GM19397 (cell line): ENCODE measurements at regions not wholly inside any gene's neighbourhood (a gene's known extent, or its start where the extent isn't known, plus 50 kb on each side); places are given as distances from the start of the nearest gene placed in this dataset.
A peak's percentile ranks its signal among the peaks of the same experiment; 100 is the strongest.
"Not testable (repeated sequence)": the region's sequence is repeated elsewhere in the genome, so short reads cannot be mapped to it uniquely, and the experiment has no call there.

Experiments
- ATAC-seq: cut with Tn5 transposase; IDR thresholded peaks from one replicate; pipeline ENCODE4 v1.9.1; 2021; ENCODE audit warnings: mild to moderate bottlenecking, moderate library complexity; ENCODE audit not compliant: unreplicated experiment

GRCh38 chr7:24049296-24049695, 234.7 kb upstream of the NPY start:
- ATAC-seq: no peak

DNA sequence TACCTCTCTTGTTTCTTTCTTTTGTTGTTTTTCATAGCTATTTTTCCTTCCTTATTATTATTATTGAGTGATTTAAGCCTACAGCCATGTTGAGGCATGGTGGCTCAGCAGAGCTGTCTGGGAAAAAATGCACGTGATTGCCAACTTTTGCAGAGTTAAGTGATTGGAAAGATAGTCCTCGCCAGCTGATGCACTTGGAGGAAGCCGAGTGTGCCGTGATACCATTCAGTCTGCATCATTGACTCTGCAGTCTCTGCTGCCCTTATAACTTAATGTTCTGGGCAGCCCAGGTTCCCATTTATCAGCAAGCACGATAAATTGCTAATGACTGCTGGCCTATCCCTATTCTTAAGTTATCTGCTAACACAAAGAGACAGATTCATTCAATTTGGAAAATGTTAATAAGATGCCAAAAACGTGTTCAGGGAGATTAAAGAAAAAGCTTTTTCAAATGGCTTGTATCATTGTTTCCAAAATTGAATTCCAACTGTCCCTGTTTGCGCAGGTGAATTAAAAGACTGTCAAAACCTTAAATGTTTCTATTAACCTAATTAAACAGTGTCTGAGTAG, 232.9 kb upstream of the NPY start:
- no peak for ATAC-seq

DNA sequence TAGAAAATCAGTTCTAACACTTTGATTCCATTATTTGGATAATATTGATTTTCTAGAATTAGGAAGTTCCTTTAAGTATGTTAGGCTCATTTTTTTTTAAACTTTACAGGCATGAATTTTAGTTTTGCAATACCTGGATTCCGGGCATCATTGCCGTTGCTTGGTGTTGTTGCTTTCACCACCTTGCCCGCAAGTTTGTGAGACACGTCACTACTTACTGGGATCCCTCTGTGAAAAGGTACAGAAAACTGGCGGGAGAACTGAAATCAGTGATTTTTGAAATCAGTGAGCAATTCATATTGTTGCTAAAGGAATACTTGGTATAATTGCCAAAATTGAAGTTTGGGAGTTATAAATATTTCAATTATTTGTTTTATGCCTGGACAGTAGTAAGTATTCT, 232.3 kb upstream of the NPY start:
- ATAC-seq: no peak

DNA sequence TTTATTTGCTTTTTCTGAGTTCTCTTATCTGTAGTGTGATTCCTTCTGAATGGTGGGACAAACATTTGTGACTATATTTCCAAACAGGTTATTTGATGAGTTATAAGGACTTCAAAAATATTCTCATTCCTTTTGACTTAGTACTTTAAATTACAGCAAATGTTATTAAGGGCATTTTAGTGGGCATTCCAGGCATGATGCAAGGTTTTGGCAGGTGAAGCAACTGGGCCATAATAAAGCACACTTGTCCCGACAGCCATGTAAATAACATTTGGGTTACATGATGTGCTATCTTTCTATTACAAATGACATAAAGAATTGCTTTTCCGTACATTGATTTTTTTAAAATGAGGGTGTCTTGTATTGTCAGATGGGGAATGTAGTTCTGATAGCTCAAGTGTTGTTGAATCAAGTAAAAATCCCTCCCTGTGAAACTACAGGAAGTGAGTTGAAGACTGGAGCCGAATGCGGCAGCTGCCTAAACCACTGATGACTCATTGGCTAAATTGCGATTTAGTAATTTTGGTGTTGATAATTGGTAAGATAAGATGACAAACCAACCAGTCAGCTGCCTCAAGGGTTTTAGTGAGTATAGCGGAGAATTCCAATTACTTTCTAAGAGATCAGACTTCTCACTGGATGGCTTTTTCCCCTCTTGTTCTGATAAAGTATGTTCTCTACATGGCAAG, 231.3 kb upstream of the NPY start:
- ATAC-seq: no peak

- ATAC-seq: no peak
These were observed 229.8 kb upstream of the NPY start for GRCh38 chr7:24054236-24054635.

- ATAC-seq: no peak
These were observed 226.7 kb upstream of the NPY start for GRCh38 chr7:24057243-24057642.

DNA sequence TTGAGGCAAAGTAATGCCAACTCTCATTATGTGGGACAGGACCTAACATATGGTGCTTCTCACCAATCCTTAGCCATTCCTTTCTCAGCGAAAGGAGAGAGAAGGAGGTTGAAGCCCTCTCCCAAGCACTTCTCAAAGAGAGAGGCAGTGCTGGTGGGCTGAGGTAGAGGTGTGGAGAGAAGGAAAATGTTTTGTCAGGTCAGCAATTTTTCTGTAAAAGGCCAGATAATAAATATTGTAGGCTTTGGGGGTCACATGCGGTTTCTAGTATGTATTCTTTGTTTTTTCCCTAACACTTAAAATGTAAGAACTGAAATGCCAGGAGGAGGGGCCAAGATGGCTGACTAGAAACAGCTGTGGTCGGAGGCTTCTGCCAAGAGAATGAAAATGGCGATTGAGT, 225.0 kb upstream of the NPY start:
- ATAC-seq: no peak

DNA sequence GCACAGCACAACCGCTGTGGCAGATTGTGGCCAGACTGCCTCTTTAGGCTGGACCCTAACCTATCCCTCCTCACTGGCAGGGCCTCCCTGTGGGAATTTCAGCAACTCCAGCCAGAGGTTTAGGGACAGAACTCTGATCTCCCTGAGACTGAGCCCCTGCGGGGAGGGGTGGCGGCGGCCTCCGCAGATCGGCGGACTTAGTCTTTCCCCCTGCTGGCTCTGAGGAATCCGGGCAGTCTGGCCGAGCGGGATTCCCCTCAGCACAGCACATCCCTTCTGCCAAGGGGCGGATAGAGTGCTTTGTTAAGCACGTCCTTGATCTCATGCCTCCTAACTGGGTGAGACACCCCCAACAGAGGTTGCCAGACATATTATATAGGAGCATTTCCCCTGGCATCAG, 224.2 kb upstream of the NPY start:
- ATAC-seq: no peak

GRCh38 chr7:24063721-24064120, 220.3 kb upstream of the NPY start:
- ATAC-seq: no peak

DNA sequence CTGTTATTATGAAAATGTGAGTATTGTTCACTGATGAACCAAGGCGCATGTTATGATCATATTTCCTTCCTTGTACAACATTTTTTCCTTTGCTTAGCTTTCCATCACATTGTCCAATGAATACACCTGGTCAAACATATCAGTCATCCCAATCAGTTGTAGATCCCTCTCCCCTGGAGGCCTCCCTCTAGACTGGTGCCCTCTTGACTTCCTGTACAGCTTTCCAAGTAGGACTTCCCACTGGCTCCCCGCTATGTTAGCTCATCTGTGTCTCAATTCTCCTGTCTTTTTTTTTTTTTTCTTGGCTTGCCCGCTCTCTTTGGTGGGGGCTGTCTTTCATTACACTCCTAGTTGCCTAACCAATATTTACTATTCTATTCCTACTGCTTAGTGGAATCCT, 214.2 kb upstream of the NPY start:
- ATAC-seq: no peak

DNA sequence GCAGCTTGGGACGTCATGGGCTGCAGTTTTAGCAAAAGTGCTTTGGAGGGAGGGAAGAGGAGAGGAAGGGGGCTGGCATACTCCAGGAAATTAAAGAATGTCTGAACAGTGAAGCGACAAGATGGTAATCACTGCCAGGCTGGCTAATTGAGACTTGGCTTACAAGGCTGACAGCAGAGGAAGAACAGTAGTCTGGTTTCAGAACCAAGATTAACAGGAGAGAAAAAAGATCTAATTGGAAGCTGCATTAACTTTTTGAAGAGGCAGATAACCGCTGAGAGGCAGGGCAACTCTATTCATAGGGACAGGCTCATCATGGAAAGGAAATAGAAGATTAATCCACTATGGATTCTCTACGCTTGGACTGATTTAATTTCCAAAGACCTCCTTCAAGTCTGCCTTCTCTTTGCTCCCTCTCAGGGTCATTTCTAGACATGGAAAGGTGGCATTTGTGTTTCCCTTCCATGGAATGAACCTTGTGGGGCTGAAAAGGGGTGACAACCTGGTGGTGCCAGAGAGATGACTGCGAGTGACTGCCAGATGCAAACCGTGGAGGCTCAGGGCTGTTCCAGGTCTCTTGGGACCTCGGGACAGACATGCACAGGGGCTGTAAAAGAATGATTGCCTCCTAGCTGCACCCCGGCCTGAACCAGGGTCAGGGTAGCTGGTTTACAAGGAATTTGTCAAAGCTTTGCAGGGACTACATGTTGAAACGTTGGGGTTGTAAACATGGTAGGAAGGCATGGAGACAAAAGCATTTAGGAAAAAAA, 210.2 kb upstream of the NPY start:
- ATAC-seq: no peak

DNA sequence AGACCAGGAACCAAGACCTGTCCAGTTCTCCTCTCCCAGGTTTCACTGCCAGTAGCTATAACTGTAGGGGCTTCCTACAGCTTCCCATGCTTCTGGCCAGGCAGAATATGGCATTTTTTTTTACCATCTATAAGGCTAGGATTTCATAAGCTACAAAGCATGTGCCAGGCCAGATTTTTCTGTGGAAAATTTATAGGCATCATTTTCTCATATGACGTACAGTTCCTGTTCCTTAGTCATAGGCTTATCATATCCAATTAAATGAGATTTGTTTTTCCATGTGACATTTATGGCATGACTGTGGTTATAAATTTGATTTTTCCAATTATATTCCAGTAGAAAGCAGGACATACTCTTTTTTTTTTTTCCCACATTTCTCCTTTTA, 208.6 kb upstream of the NPY start:
- no peak for ATAC-seq

- no peak for ATAC-seq
These were observed 201.2 kb upstream of the NPY start for GRCh38 chr7:24082826-24083225.

- no peak for ATAC-seq
These were observed 181.0 kb upstream of the NPY start for GRCh38 chr7:24102988-24103387.

DNA sequence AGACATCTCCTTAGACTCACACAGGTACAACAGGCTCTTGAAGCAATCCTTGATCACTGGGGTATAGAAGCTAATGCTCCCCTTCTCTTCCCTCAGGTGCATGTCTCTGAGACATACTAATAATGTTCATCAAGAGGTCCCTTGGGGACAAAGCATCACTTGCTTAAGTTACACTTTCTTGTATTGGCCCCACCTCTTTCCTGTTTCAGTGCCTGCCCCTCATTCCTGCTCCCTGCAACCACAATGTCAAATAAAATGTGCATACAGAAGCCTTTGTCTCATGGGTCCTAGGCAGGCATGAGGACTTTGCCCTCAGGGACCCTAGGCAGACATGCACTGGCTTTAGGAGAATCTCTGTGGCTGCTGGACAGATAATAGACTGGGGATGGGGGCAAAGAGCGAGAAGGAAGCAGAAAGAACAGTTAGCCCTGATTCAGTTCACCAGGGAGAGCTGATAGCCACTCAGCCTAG, 175.0 kb upstream of the NPY start:
- ATAC-seq: peak; percentile 85

- no peak for ATAC-seq
These were observed 173.9 kb upstream of the NPY start for GRCh38 chr7:24110056-24110455.

- ATAC-seq: no peak
These were observed 170.5 kb upstream of the NPY start for GRCh38 chr7:24113506-24113905.

GRCh38 chr7:24115661-24116060, 168.3 kb upstream of the NPY start:
- no peak for ATAC-seq

GRCh38 chr7:24117903-24118499, 166.0 kb upstream of the NPY start:
- ATAC-seq: not testable (repeated sequence)

- no peak for ATAC-seq
These were observed 164.1 kb upstream of the NPY start for GRCh38 chr7:24119852-24120251.

DNA sequence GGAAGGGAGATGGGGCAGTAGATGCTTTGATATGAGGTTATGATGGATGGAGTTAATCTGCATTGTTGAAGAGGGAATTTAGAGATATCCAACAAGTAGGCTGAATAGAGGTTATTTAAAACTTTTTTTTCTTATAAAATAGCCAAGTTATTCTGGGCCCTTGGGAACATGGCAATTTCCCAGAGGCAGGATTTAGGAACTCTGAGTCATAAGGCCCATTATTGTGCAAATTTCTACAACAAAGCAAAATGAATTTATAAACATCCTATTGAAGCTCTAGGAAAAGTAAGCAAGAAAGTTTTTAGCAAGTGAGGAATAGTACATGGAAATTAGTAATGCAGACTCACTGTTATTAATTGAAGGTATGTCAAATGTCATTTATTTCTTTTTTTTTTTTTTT, 160.9 kb upstream of the NPY start:
- no peak for ATAC-seq

DNA sequence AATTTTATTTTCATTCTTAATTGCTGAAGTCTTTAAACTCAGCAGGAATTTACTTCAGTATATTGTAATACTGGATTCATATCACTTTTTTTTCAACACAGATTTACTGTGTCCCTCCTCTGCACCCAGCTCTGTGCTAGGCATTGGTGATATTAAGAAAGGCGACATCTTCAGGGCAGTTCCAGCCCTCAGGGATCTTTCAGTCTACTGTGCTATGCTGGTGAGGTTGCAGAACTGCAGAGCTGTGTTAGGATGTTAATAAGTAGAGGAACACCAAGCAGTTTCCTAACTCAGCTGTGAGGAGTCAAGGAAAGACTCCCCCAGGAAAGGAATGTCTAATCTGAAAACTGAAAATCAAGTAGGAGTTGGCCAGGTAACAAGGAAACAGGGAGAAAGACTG, 158.2 kb upstream of the NPY start:
- no peak for ATAC-seq
